Stimulated activated naive B cell treated with anti-CD40 and anti-IgM and Interleukin-4, amounts not matched to agents 10 μg/mL and 1 μg/mL and 100 μg/mL, for 72 hours (primary cell): ENCODE measurements at regions not wholly inside any gene's neighbourhood (a gene's known extent, or its start where the extent isn't known, plus 50 kb on each side); places are given as distances from the start of the nearest gene placed in this dataset.

Experiments used
- ATAC-seq, 2 donors: fragments of 150-1000 bp; cut with Tn5 transposase; replicated peaks; 2 replicates each; pipeline ENCODE4 v1.10.0; 2021; ENCODE audit warnings: moderate library complexity in 1 of 2
- DNase-seq: peaks from one replicate; pipeline ENCODE4 v3.0.0; 2021
- H3K27ac Mint-ChIP-seq: one replicate; pipeline ENCODE4 v1.8.0; 2022; ENCODE audit warnings: mild to moderate bottlenecking, mixed read lengths
- H3K27me3 Mint-ChIP-seq, 2 donors: one replicate each; pipeline ENCODE4 v1.8.0; 2022; ENCODE audit warnings: mixed read lengths in 2 of 2
- H3K36me3 Mint-ChIP-seq, 2 donors: one replicate each; pipeline ENCODE4 v1.8.0; 2022; ENCODE audit warnings: mixed read lengths in 2 of 2, mild to moderate bottlenecking in 1 of 2
- H3K4me1 Mint-ChIP-seq, 2 donors: one replicate each; pipeline ENCODE4 v1.8.0; 2022; ENCODE audit warnings: mixed read lengths in 2 of 2, mild to moderate bottlenecking in 1 of 2
- H3K4me3 Mint-ChIP-seq, 2 donors: one replicate each; pipeline ENCODE4 v1.8.0; 2022; ENCODE audit warnings: mild to moderate bottlenecking in 2 of 2, mixed read lengths in 2 of 2, moderate library complexity in 1 of 2
- H3K9me3 Mint-ChIP-seq, 2 donors: one replicate each; pipeline ENCODE4 v1.8.0; 2022; ENCODE audit warnings: mixed read lengths in 2 of 2, mild to moderate bottlenecking in 1 of 2

DNA sequence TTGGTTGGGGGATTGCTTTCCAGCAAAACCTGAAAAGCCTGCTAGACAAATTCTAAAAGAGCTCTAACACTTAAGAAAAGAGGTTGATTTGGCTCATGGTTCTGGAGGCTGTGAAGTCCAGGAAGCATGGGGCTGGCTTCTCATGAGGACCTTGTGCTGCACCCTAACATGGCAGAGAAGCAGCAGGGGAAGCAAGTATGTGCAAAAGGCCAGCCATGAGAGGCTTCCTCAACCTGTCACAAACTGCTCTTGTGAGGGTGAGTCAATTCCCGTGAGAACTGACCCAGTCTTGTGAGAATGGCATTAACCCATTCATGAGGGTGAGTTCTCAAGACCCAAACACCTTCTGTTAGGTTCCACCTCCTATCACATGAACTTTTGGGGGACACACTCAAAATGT is 54.3 kb upstream of the IGFBP3 start:
- Mint-ChIP-seq H3K27ac (no peak overlapping the region), H3K4me1 (peaks cover 0 to 4% of the 10 kb centered on the region in 2 donors), H3K27me3 (peaks cover 12 to 25% of the 10 kb centered on the region in 2 donors), H3K36me3 (no peaks in the 10 kb centered on the region), H3K4me3 (no peak overlapping the region), H3K9me3 (no peaks in the 10 kb centered on the region)
- DNase-seq (no peak), ATAC-seq (no peak)

DNA sequence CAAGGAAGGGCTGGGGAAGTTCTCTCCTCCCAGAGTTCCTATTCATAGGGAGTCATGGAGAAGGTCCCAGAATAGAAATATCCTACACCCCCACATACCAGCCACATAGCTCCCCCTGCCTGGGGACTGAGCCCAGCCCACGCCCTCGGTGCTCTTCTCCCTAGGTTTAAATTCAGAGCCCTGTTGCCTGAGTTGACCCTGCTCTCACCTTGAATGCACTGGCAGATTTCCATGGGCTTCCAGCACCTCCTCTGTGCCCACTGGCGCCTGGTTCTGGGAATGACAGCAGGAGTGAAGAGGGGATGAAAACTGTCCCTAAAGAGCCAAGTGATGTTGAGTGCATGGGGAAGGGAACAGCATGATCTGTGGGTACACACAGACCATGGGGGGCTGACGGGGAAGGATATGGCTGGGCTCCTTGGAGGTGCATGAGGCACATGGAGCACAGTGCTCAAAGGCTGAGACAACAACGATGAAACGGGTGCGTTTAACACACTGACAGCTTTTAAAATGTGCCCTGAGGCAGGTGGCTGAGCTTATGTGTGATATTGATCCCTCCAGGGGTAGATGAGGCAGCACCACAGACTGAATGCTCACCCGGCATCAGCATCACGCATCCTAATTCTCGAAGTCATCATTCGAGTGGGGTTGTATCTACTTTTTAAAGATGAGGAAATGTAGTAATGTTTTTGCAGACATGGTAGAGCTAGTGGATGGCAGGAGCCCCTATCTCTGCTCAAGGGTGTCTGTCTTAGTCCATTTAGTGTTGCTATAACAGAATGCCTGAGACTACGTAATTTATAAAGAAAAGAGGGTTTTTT is 53.7 kb upstream of the IGFBP3 start:
- DNase-seq (no peak), ATAC-seq (no peak)
- H3K36me3 Mint-ChIP-seq = no peaks in the 10 kb centered on the region
- peaks cover 16 to 25% of the 10 kb centered on the region in 2 donors for H3K27me3 Mint-ChIP-seq
- H3K9me3 Mint-ChIP-seq = no peaks in the 10 kb centered on the region
- H3K27ac Mint-ChIP-seq = no peak overlapping the region
- H3K4me1 Mint-ChIP-seq = peaks cover 0 to 4% of the 10 kb centered on the region in 2 donors
- H3K4me3 Mint-ChIP-seq = no peak overlapping the region

DNA sequence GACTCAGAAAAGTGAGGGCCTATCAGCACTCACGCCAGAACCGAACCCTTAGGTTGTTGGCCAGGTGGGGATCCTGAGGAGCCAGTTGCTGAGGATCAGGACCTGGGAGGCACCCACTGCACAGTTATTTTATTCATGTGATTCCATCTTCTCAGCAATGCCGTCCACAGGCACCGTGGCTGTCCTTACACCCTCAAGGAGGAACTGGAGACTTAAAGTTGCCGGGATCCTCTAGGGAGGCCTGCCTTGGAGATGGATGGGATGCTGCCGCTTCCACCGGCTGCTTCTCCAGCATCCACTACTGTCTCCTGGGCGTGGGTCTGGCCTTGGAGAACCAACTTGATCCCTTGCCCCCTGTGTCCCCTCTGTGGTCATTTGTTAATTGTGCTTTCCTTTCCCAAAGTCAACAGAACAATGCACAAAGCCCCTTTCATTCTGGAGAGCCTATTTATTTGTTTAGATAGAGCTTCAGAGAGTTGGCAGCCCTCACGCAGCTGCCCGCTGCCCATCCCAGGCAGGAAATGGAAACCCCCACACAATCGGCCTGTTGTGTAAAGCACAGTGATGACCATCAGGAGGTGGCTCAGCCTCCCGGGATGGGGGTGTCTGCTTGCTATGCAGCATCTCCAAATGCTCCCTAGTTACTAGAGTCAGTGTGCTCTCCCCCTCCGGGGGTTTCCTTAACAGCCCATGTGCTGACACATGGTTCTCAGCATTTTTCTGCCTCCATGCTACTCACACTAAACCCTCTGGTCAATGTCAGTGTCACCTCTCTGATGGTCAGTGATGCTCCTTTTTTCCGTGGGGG is 52.9 kb upstream of the IGFBP3 start:
- Mint-ChIP-seq H3K27ac (no peak overlapping the region), H3K9me3 (no peaks in the 10 kb centered on the region), H3K36me3 (no peaks in the 10 kb centered on the region), H3K27me3 (peaks cover 19% of the 10 kb centered on the region in 2 donors), H3K4me3 (no peak overlapping the region), H3K4me1 (peaks cover 0 to 4% of the 10 kb centered on the region in 2 donors)
- ATAC-seq (no peak), DNase-seq (no peak)

DNA sequence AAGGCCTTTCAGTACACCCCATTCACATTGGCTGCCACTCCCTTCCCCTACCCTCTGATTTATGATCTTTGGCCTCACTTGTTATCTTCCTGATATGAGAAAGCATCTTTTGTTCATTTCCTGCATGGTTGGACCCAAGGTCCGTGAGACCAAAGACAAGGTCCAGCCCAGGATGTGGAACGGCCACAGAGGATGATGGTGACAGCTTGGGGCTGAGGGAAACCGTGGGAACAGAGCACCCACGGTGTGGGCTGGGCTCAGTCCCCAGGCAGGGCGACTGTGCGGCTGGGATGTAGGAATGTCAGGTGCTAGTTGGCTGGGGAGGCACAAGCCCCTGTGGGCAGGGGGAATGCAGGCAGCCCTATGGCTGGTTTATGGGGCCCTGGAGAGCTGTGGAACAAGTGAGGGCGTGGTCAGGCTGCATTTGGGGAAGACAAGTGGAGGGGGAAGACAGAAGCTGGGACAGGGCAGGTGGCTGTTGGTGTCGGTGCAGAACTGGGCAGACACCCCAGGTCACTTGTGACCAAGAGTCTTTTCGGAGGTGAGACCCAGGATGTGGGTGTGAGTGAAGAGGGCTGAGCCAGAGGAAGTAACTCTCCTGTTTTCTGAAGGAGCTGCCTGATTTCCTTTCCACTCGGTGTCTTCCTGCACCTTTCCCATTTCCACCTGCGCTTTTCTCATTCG is 51.7 kb upstream of the IGFBP3 start:
- Mint-ChIP-seq H3K9me3 (no peaks in the 10 kb centered on the region), H3K4me3 (no peak overlapping the region), H3K27ac (no peak overlapping the region), H3K36me3 (no peaks in the 10 kb centered on the region), H3K4me1 (peaks cover 0 to 3% of the 10 kb centered on the region in 2 donors), H3K27me3 (peaks cover 15 to 25% of the 10 kb centered on the region in 2 donors)
- ATAC-seq (no peak), DNase-seq (no peak)

DNA sequence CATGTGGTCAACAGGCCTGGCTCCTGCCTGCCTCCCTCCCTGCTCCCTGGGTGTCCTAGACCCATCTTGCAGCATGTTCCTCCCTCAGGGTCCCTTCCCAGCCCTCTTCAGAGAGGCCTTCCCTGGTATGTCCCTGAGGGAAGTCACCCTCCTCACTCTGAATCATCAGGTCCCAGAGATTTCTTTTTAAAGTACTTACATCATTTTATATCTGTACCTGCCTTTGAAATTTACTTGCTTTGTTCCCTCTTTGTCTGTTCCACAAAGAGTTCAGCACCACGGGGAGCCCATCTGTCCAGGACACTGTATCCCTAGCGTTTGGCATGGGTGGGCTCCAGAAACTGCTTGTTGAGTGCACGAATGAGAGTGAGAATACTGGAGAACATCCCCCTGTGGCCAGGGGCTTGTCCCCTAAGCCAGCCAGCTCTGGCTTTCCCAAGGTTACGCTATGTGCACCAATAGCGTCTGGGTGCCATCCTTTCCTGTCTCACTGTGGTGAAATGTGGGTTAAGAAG is 50.6 kb upstream of the IGFBP3 start:
- no peak for ATAC-seq
- Mint-ChIP-seq H3K4me3 (no peak overlapping the region), H3K27me3 (peaks cover 12 to 27% of the 10 kb centered on the region in 2 donors), H3K9me3 (no peaks in the 10 kb centered on the region), H3K36me3 (no peaks in the 10 kb centered on the region), H3K4me1 (peaks cover 0 to 3% of the 10 kb centered on the region in 2 donors), H3K27ac (no peak overlapping the region)
- no peak for DNase-seq

DNA sequence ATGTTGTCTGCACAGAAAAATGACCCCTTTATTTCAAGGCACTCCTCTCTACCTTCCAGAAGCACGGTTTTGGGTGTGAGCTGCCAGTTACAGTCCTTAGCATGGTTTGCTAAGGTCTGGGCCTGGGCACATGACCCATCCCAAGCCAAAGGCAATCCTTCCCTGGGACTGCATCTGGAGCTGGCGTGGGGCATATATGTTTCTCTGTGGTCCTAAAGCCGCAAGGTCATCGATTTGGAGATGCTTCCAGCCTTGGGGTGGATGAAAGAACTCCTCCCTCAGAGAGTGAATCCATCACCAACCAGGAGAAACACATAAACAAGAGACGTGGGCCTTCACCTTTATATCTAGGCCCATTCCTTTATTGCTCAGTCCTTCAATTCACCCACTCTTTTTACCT is 50.1 kb upstream of the IGFBP3 start:
- H3K36me3 Mint-ChIP-seq = no peaks in the 10 kb centered on the region
- H3K9me3 Mint-ChIP-seq = no peaks in the 10 kb centered on the region
- ATAC-seq (no peak), DNase-seq (no peak)
- H3K27me3 Mint-ChIP-seq = peaks cover 11 to 30% of the 10 kb centered on the region in 2 donors
- no peak overlapping the region for H3K4me3 Mint-ChIP-seq
- H3K27ac Mint-ChIP-seq = no peak overlapping the region
- peaks cover 0 to 3% of the 10 kb centered on the region in 2 donors for H3K4me1 Mint-ChIP-seq
